ENCODE measurements at regions not wholly inside any gene's neighbourhood (a gene's known extent, or its start where the extent isn't known, plus 50 kb on each side); places are given as distances from the start of the nearest gene placed in this dataset.

DNA sequence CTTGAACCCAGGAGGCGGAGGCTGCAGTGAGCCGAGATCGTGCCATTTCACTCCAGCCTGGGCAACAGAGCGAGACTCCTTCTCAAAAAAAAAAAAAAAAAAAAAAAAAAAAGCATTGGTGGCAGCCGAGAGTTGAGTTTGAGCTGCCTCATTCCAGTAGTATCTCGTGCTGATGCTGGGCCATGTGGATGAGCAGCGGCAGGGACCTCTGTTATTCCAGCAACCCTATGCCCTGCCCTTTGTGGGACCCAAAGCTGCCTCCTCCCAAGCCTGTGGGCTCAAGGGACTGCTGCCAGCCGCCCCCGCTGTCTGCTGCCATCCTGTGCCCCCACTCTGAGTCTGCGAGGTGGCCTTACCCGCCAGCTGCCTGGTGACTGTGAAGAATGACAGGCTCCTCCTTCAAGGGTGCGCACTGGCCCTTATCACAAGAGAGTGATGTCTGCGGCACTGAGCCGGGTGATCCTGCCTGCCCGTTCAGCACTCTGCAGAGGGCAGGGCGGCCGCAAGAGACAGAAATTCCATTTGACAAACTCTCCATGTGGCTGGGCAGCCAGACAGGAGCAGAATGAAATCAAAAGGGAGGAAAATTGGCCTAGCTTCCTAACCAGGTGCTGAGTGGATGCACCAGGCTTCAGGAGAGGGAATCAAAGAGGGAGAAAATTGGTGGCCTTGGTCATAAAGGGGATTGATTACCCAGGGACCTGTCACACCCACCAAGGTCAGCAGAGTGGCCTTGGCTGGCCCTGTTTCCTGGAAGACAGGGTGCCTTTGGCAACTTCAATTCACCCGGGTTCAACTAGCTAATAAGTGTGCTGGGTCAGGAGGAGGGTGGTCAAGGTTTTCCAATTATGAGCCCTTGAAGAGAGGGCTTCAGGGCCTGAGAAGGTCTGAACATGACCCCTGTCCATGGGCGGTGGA lies 65.3 kb upstream of the ZMIZ1 start:
- no peak for DNase-seq

DNA sequence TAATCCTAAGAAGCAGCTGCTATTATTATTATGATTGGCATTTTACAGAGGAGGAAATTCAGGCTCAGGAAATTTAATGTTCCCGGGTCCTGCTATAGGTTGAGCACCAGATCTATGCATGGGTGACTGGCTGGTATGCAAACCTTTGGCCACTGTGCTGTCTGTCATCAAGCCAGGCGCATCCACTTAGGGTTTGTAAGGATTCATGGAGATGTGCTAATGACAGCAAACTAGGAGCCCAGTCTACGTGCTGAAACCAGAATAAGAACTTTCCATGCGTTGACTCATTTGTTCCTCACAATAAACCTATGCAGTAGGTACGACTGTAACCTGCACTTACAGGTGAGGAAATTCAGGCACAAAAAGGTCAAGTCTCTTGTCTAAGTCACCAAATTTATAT lies 64.5 kb upstream of the ZMIZ1 start:
- no peak for DNase-seq

DNA sequence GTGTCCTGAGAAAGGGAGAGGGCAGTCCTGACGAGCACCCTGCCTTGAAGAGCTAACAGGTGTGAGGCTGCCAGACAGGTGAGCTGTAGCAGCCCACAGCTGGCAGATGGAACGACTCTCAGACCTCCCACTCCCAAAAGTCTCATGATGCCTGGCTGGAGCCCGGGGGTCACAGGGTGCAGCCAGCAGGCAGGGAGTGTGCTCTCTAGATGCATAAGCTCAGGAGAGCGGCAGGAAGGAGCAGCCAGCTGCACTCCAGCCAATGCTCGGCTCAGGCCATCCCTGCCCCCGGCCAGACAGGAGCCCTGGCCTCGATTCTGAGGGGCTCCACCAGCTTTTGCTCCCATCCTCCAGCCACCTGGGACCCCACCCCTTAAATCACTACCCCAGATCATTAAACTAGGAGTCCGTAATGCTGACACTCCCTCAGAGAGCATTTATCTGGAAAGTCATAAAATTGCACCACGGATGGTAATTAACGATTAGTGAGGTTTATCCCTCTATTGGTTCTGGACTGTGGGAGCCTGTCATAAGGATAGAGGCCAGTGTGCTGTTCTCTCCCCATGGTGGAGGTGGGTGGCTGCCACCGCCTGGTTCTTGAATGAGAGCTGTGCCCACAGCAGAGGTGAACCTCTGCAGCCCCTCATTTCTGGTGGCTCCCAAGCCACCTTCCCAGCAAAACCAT lies 63.5 kb upstream of the ZMIZ1 start:
- no peak for DNase-seq

DNA sequence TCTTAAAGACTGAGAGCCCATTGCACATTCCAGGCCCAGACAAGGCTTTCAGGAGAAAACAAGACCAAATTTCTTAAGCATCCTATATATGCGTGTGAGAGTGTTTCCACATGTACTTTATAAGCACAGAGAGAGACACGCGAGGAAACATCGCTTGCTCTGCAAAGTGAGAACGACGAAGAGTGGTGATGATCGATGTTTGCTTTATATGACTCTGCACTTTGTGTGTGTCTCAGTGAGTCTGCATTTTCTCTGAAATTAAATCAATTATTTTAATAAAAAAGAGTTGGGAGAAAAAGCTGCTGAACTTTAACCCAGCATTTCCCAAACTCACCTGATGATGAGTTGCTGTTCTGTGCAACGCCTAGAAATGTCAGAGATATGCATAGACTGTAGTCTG lies 61.7 kb upstream of the ZMIZ1 start:
- no peak for DNase-seq

DNA sequence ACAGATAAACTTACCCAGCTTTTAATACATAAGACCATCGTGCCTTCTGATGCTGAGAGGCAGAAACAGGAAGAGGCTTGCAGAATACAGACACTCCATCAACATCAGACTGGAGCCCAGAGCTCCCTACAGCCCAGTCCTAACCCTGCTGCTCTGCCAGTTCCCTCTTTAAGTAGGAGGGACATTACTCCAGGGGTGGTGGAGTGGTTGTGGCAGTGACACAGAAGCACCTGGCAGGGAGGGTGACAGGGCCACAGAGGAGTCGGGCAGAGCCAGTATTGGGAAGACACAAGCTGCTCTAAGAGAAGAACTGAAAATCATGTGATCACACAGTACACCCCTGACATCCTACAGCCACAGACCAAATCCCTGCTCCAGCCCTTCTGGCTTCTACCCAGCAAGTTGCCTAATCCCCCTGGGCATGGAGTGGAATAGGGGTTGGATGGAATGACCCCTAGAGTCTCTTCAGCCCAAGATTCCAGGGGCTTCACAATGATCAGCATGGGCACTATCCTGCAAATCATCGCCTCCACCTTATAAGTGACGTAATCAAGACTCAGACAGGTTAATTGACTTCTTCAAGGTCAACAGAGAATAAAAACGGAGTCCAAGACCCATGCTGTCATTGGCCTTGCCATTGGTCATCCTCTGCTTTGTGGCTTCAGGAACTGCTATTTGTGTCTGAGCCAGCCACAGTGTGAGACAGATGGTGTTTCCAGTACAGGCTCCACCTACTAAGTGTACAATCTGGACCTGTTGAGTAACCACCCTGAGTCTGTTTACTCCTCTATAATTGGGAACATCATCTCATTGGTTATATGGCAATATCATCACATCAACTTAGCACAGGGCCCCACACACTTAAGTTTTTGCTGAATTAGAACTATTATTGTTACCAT lies 61.1 kb upstream of the ZMIZ1 start:
- peak; percentile 49 to 58 (median 53) for DNase-seq

DNA sequence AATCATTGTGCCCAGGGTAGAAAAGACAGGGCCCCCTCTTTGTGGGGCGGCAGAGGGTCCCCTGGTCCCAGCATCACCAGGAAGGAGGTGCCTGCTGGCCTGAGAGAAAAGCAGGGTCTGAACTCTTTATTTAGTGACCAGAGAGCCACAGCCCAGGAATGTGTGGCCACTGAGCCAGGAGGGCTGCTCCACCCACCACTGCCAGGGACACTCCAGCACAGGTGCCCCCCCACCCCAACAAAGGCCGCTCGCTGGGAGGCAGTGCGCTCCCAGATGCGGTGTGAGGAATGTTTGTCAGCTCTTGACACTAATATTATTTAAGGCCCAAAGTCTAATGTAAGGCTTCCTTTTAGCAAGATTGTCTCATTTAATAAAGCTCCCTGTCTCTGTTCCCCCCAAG lies 59.6 kb upstream of the ZMIZ1 start:
- DNase-seq: no peak

DNA sequence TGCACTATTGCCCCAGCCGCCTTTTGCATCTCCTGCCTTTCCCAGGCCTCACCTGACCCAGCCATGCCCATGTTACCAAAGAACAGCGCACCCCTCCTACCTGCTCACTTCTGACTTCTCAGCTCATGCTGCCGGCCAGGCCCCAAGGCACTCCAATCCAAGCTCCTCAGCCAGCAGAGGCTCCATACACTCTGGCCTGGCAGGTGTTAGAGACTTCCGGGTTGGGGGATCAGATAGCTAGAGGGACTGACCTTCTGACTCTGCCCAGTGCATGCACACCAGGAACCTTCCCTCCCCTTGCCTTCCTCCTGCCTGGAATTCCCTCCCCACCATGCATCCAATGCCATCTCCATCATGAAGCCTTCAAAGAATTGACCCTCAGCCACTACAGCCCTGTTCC lies 56.2 kb upstream of the ZMIZ1 start:
- DNase-seq: no peak

DNA sequence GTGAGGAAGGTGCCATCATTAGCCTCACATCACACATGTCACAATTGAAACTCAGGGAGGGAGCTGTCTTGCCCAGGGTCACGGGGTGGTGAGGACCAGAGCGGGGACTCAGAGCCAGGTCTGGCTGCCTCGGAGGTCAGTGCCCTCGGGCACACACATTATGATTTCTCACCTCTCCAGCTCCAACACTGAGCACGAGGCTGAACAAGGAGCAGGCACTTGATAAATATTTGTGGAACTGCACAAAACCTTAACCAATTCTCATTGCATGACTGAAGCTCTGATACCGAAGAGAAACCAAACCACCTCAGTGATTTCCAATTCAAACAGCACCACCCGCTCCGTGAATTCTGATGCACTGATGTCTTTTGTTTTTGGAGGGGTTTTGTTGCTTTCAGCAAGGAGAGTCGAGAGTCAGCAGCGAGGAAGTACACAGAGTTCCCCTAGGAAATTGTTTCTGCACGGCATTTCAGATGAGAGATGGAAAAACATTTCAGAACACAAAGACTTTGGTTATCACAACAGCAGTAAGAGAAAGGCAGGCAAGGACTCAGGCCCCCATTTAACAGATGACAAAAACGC lies 55.3 kb upstream of the ZMIZ1 start:
- no peak for DNase-seq

DNA sequence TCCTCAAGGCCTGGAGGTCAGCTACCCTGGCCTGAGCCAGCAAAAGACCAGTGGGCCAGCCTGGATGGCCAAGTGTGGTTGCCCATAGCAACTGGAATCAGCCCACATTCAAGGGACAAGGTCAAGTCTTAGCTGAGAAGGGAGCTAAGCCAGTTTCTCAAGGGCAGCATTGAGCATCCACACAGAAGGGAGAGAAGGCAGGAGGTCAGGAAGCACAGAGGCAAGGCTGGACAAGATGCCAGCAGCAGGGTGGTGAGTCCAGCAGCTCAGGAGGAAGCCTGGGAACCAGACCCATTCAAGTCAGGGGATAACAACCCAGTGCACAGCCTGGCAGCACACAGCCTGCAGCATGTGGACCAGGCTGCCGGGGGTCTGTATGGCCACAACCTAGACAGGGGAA lies 54.0 kb upstream of the ZMIZ1 start:
- no peak for DNase-seq

DNA sequence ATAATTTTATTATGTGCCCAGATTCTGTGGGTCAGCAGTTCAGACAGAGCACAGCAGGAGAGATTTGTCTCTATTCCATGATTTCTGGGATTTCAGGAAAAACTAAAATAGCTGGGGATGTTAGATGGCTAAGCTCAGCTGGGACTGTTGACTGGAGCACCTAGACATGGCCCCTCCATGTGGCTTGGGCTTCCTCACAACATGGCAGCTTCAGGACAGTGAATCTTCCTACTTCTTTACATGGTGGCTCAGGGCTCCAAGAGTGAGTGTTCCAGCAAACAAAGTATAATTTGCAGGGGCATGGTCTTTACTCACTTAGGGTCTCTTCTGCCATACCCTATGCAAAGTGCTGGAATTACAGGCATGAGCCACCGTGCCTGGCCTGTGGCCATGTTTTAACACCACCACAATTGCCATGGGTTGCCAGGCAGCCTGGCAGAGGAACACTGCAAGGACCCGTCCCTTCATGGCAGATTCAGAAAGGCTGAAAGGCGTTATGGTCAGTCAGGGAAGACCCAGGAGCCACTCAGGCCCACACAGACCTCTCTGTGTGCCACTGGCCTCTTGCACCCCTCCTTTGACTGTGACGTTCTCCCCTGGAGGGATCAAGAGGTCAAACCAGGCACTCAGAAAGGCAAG lies 50.8 kb upstream of the ZMIZ1 start:
- DNase-seq: no peak

DNA sequence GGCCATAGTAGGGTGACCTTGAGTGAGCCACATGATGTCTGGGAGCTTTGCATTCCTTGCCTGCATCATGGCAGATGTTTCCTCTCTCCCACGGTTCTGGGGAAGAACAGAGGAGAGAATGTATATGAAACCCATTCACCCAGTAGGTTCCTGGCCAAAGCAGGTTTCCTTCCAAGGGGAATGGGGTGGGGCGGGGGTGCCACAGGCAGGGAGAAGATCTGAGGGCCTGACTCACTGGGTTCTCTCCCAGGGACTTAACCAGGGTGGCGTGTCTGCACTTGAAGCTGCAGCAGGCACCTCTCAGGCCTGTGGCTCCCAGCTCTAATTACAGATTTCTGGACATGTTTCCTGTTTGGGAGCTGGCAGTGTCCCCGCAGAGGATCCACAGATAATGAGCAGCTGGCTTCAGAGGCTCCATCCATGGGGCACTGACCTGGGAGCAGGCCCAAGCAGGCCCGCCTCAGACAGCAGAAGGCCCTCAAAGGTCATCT lies 50.2 kb upstream of the ZMIZ1 start:
- no peak for DNase-seq

Data from suppressor macrophage treated with lipopolysaccharide for 1 hour (primary cell).